ENCODE measurements at regions not wholly inside any gene's neighbourhood (a gene's known extent, or its start where the extent isn't known, plus 50 kb on each side); places are given as distances from the start of the nearest gene placed in this dataset.
"Not testable (repeated sequence)": the region's sequence is repeated elsewhere in the genome, so short reads cannot be mapped to it uniquely, and the experiment has no call there.

- no peak for DNase-seq
Observed at GRCh38 chr1:105437847-105438246, 1618.6 kb upstream of the PRMT6 start.

GRCh38 chr1:105442901-105443300 is 1613.6 kb upstream of the PRMT6 start:
- no peak for DNase-seq

GRCh38 chr1:105459759-105460158 is 1596.7 kb upstream of the PRMT6 start:
- no peak for DNase-seq

GRCh38 chr1:105462308-105462707 is 1594.2 kb upstream of the PRMT6 start:
- DNase-seq, result no peak

- DNase-seq, result no peak
Observed at GRCh38 chr1:105467549-105467948, 1588.9 kb upstream of the PRMT6 start.

GRCh38 chr1:105470541-105470940 is 1585.9 kb upstream of the PRMT6 start:
- DNase-seq, result not testable (repeated sequence)

GRCh38 chr1:105483436-105483835 is 1573.0 kb upstream of the PRMT6 start:
- DNase-seq, result no peak

- no peak for DNase-seq
Observed at GRCh38 chr1:105485207-105485606, 1571.3 kb upstream of the PRMT6 start.

- DNase-seq, result no peak
Observed at GRCh38 chr1:105492921-105493320, 1563.6 kb upstream of the PRMT6 start.

- no peak for DNase-seq
Observed at GRCh38 chr1:105516068-105516467, 1540.4 kb upstream of the PRMT6 start.

- no peak for DNase-seq
Observed at GRCh38 chr1:105533996-105534395, 1522.5 kb upstream of the PRMT6 start.

- DNase-seq, result no peak
Observed at GRCh38 chr1:105544475-105544874, 1512.0 kb upstream of the PRMT6 start.

GRCh38 chr1:105556266-105556665 is 1500.2 kb upstream of the PRMT6 start:
- no peak for DNase-seq

GRCh38 chr1:105558023-105558422 is 1498.5 kb upstream of the PRMT6 start:
- no peak for DNase-seq

GRCh38 chr1:105565006-105565405 is 1491.5 kb upstream of the PRMT6 start:
- no peak for DNase-seq

GRCh38 chr1:105585791-105586190 is 1470.7 kb upstream of the PRMT6 start:
- no peak for DNase-seq

GRCh38 chr1:105591681-105592080 is 1464.8 kb upstream of the PRMT6 start:
- DNase-seq, result no peak

- DNase-seq, result no peak
Observed at GRCh38 chr1:105608713-105609112, 1447.8 kb upstream of the PRMT6 start.

GRCh38 chr1:105626276-105626987 is 1430.0 kb upstream of the PRMT6 start:
- DNase-seq, result no peak

GRCh38 chr1:105631153-105631744 is 1425.2 kb upstream of the PRMT6 start:
- not testable (repeated sequence) for DNase-seq

- no peak for DNase-seq
Observed at GRCh38 chr1:105632342-105633196, 1423.9 kb upstream of the PRMT6 start.

GRCh38 chr1:105636052-105636451 is 1420.4 kb upstream of the PRMT6 start:
- no peak for DNase-seq

- DNase-seq, result no peak
Observed at GRCh38 chr1:105641407-105641806, 1415.1 kb upstream of the PRMT6 start.

- DNase-seq, result no peak
Observed at GRCh38 chr1:105652109-105652508, 1404.4 kb upstream of the PRMT6 start.
